Activated T-cell treated with anti-CD3 and anti-CD28 coated beads for 4 hours (primary cell): ENCODE measurements at regions not wholly inside any gene's neighbourhood (a gene's known extent, or its start where the extent isn't known, plus 50 kb on each side); places are given as distances from the start of the nearest gene placed in this dataset.

Experiments
- DNase-seq: peaks from one replicate; pipeline ENCODE4 v3.0.0-alpha.2; 2020

- no peak for DNase-seq
These were observed 97.4 kb upstream of the UBL3 start for GRCh38 chr13:29947839-29948238.

DNA sequence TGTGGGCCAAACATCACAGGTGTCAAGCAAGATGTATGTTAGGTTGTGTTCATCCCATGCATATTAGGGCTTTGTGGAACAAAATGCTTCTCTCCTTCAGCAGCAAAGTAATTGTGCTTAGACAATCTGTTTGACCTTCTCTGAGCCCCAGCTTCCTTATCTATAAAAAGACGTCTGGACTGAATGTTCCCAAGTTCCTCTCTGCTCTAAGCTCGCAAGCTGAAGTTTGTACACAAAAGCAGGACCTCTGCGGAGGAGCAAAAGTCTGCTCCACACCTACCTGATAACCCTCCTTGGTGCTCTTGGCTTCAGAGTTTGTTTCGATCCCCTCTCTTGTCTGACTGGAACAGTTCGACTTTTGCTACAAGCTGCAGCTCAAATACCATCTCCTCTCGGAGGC, 95.7 kb upstream of the UBL3 start:
- no peak for DNase-seq

DNA sequence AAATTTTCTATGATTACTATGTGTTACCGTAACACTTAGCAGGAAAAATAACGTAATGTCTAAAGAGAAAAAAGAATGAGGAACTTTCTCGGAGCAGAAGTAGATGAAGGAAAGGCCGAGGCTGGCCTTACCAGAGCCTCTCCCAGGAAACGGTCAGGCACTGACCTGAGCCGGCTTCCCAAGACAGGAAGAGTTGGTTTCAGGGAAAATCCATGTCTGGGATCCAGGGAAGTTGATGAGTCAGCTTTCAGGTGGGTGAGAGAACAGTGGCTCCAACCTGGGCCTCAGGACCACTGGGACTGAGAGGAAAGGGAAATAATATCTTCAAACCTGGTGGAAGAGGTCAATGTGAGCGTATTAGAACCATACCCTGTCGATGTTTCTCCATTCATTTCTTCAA, 93.3 kb upstream of the UBL3 start:
- DNase-seq, result no peak

DNA sequence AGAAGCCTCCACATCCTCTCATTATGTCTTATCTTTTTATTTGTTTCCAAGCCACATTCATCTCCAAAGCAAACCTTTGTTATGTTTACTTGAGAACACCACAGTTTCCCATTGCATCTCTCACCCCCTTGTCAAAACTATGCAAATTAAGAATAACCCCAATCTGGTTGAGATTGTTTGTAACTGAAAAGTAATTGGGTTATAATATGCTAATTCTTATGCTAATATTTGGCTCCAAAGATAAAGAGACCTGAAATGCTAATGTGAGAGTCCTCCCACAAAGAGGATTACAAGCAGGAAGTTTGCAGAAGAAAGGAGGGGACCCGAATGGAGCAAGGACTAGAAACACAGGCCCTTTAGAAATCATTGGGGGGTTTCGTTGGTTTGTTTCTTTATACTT, 92.9 kb upstream of the UBL3 start:
- DNase-seq, result no peak

GRCh38 chr13:29940715-29941114, 90.3 kb upstream of the UBL3 start:
- no peak for DNase-seq

- DNase-seq, result no peak
These were observed 88.7 kb upstream of the UBL3 start for GRCh38 chr13:29939158-29939557.

DNA sequence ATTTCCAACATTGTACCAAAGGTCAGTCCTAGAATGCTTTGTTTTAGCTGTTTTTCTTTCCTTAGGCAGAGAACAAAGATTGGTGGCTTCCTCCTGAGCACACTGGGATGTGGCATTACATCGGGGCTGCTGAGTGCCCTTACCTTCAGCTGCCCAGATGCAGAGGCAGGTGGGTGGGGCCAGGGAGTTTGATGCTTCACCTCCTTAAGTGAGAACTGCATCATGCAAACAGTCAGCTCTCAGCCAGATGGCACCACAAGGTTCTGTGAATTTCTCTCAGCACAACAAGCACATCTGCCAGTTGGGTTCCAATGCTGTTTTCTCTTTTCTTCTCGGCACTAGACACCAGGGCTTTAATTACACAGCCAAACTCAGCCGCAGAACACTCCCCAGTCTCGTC, 87.4 kb upstream of the UBL3 start:
- DNase-seq, result peak; percentile 20

- DNase-seq, result no peak
These were observed 87.0 kb upstream of the UBL3 start for GRCh38 chr13:29937379-29937778.

GRCh38 chr13:29936956-29937355, 86.5 kb upstream of the UBL3 start:
- no peak for DNase-seq

DNA sequence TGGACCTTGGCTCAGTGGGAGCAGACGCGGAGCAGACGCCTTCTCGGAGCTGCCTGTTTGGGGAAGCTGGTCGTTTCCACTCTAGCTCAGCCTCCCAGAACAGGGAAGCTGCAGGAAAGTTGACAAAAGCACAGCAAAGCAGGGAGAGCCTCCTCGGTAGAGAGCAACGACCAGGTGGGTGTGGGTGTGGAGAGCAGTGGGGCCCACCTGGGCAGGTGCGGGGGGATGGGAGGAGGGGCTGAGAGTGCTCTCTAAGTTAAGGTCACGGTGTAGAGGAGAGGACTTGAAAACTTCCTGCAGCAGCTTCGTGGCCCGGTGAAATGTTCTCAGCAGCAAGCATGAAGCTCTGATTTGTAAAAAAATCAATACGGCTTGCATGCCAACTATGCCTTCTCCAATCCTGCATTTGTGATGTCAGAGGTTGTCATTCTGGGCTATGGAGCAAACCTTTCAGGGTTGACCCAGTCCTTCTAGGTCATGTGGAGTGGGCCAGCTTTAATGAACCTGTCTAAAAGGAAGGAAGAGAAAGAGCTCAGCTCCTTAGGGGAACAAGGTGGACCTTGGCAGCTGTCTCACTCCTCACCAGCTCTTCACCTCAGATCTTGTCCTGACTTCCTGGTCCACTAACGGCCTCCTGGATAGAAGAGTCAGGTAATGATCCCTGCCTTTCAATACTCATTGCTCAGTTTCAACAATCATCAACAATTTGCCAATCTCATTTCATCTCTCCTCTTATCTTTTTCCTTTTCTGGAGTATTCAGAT, 85.8 kb upstream of the UBL3 start:
- DNase-seq, result no peak

GRCh38 chr13:29935309-29935981, 85.0 kb upstream of the UBL3 start:
- DNase-seq, result peak; percentile 35

DNA sequence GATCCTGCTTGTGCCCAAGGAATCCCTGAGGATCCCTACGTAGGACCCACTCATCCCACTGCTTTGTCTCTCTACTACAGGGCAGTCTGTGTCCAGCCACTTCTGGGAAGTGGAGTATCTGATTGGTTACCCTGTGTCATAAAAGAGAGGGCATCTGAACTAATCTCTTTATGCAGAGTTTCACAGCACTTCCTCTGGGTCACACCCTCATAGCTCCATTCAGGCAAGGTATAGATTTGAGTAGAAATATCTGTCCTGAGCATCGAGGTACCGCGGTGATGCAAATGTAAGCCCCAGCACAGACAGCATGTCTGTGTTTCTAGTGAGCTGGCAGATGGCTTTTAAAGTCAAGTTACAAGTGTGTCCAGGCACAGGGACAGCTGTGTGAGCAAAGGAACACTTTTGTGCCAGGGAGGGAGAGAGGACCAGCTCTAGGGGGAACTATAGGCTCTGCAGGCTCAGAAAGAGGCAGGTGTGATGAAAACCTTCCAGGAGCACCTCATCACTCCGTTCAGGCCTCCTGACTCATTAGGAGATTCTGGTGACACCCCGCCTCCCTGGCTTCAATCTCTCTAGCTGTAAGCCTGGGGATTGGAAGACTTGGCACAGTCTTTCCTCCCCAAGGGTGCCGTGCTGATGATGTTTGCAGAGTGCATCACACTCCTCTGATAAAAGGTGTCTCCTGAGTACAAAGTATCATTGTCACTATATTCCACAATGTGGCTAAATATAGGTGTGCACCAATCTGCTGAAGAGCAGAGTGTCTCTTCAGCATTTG, 84.3 kb upstream of the UBL3 start:
- no peak for DNase-seq

GRCh38 chr13:29933401-29933800, 83.0 kb upstream of the UBL3 start:
- no peak for DNase-seq

DNA sequence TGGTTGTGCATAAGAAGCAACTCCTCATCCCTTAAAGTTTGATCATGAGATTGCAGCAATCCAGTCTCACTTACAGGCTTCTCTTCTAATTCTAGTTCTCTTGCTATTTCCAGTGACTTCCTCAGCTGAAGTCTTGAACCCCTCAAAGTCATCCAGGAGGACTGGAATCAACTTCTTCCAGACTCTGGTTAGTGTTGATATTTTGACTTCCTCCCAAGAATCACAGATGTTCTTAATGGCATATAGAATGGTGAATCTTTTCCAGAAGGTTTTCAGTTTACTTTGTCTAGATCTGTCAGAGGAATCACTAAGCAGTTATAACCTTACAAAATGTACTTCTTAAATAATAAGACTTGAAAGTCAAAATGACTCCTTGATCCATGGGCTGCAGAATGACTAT, 81.3 kb upstream of the UBL3 start:
- DNase-seq, result no peak

- no peak for DNase-seq
These were observed 78.8 kb upstream of the UBL3 start for GRCh38 chr13:29929062-29929847.

- DNase-seq, result no peak
These were observed 75.7 kb upstream of the UBL3 start for GRCh38 chr13:29926098-29926476.

- no peak for DNase-seq
These were observed 75.2 kb upstream of the UBL3 start for GRCh38 chr13:29925457-29926097.

DNA sequence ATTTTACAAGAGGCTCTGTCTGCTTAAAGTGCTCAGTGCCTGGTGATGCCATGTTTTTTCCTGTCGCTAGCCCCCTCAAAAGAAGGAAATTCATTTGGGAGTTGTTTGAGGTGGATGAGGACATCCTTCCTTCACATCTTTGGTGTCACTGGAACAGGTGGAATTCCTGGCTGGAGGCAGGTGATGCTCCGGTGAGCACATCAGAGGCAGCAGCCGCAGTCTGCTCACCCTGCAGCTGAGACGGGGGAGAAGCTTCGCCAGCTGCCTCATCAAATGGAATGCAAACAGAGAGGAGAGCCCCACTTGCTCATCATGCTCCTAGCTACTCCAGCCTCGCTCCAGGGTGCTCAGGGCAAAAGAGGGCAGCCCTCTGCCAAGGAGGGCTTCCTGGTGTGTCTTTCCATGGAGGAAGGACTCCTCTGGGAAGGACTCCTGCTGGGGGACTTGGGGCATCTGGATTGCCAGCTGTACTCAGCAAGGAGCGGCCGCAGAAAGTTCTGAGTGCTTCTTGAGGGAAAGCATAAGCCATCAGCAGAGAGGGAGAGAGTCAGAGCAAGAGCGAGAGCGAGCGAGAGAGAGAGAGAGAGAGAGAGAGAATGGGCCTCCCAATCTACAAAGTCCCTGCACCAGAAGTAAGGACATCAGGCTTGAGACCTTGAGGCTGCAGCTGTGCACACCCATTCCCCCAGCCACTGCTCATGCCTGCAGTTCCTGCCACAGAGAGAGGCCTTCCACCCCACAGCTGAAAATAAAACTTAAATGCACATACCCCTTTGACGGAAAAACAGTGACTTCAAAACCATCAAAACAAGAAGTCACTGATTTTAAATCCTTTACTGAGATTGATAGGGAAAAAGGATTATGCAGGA, 74.3 kb upstream of the UBL3 start:
- no peak for DNase-seq

GRCh38 chr13:29923554-29924481, 73.4 kb upstream of the UBL3 start:
- DNase-seq, result peak; percentile 46

DNA sequence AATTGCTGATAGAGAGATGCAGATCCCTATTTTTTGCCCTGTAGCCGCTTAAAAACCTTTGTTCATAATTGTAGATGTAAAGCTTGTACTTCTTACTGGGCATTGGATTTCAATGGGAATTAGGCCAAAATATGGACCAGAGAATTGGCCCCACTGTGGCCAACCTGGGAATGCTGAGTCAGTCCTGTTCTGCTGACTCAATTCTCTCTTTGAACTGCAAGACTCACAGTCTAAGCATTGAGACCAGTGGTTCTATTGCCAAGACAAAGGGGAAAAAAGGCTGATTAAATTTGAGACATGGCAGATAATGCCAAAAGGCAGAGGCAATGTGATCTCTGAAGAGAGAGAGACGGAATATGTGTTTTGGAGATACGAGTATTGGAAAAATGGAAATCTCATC, 72.5 kb upstream of the UBL3 start:
- no peak for DNase-seq
